IMR-90 (cell line): ENCODE measurements at regions not wholly inside any gene's neighbourhood (a gene's known extent, or its start where the extent isn't known, plus 50 kb on each side); places are given as distances from the start of the nearest gene placed in this dataset.
"Not testable (repeated sequence)": the region's sequence is repeated elsewhere in the genome, so short reads cannot be mapped to it uniquely, and the experiment has no call there.

Experiments used
- CEBPB ChIP-seq: IDR thresholded peaks from 2 replicates; pipeline ENCODE4 v1.6.1; 2012; ENCODE audit warnings: low read depth, low read length, improper control_type of control experiment
- CHD1 ChIP-seq: IDR thresholded peaks from 2 replicates; pipeline ENCODE4 v1.6.1; 2012; ENCODE audit warnings: low read depth, low read length, improper control_type of control experiment
- CTCF ChIP-seq: conservative IDR thresholded peaks from 2 replicates; pipeline ENCODE4 v1.5.1; 2012; ENCODE audit warnings: mild to moderate bottlenecking, low read depth, low read length, improper control_type of control experiment
- MAFK ChIP-seq: IDR thresholded peaks from 2 replicates; pipeline ENCODE4 v1.6.1; 2012; ENCODE audit warnings: low read depth, low read length, improper control_type of control experiment
- MXI1 ChIP-seq: IDR thresholded peaks from 2 replicates; pipeline ENCODE4 v1.6.1; 2012; ENCODE audit warnings: low read depth, mild to moderate bottlenecking, low read length, moderate library complexity, borderline replicate concordance
- POLR2A ChIP-seq: IDR thresholded peaks from 2 replicates; pipeline ENCODE4 v1.6.1; 2012; ENCODE audit warnings: mild to moderate bottlenecking, low read depth, low read length
- RAD21 ChIP-seq: IDR thresholded peaks from 2 replicates; pipeline ENCODE4 v1.6.1; 2012; ENCODE audit warnings: low read length, improper control_type of control experiment
- RCOR1 ChIP-seq: IDR thresholded peaks from 2 replicates; pipeline ENCODE4 v1.6.1; 2012; ENCODE audit warnings: mild to moderate bottlenecking, low read length, improper control_type of control experiment; ENCODE audit not compliant: insufficient replicate concordance
- RFX5 ChIP-seq: IDR thresholded peaks from 2 replicates; pipeline ENCODE4 v1.8.0; 2012; ENCODE audit warnings: low read depth, mild to moderate bottlenecking, low read length, moderate library complexity
- USF2 ChIP-seq: fragments of 150-350 bp; IDR thresholded peaks from 2 replicates; pipeline ENCODE4 v1.6.1; 2017; ENCODE audit warnings: mild to moderate bottlenecking, antibody characterized with exemption, low read length, low read depth
- TF ChIP-seq, protein P1 (sequence below): fragments of 150-350 bp; IDR thresholded peaks from 2 replicates; pipeline ENCODE4 v1.6.1; 2016; ENCODE audit warnings: low read depth, mild to moderate bottlenecking, low read length, moderate library complexity, borderline replicate concordance

DNA sequence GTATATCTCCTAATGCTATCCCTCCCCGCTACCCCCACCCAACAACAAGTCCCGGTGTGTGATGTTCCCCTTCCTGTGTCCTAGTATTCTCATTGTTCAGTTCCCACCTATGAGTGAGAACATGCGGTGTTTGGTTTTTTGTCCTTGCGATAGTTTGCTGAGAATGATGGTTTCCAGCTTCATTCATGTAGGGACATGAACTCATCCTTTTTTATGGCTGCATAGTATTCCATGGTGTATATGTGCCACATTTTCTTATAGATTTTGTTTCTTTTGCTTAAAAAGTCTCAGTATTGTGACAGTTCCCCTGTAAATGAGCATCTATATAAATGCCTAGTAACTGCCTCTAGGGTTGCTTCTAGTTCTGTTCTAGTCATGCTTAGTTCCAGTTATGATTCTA, 153.0 kb upstream of the EOLA2 start:
- TF ChIP-seq CTCF, POLR2A, USF2, CHD1, CEBPB, MXI1, RCOR1, RAD21, RFX5, MAFK: not testable (repeated sequence)
- TF ChIP-seq, protein P1, sequence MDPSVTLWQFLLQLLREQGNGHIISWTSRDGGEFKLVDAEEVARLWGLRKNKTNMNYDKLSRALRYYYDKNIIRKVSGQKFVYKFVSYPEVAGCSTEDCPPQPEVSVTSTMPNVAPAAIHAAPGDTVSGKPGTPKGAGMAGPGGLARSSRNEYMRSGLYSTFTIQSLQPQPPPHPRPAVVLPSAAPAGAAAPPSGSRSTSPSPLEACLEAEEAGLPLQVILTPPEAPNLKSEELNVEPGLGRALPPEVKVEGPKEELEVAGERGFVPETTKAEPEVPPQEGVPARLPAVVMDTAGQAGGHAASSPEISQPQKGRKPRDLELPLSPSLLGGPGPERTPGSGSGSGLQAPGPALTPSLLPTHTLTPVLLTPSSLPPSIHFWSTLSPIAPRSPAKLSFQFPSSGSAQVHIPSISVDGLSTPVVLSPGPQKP: not testable (repeated sequence)
